ENCODE measurements at regions not wholly inside any gene's neighbourhood (a gene's known extent, or its start where the extent isn't known, plus 50 kb on each side); places are given as distances from the start of the nearest gene placed in this dataset.

GRCh38 chr5:18742830-18743229, 1108.6 kb downstream of the TAF11L14 start:
- Histone ChIP-seq H3K4me1 (no peaks in the 10 kb centered on the region), H3K27ac (no peak overlapping the region), H3K36me3 (no peaks in the 10 kb centered on the region), H3K9me3 (no peaks in the 10 kb centered on the region), H3K27me3 (no peaks in the 10 kb centered on the region), H3K4me3 (no peak overlapping the region)
- DNase-seq (peak in 1 of 6 donors; percentile 43), ATAC-seq (no peak), FAIRE-seq (no peak)
- TF ChIP-seq CTCF (IDR thresholded peaks at IDR 0.05), result no peak
- WGBS, 2 donors, result 83 to 87% methylated on average over 7 of the region's 7 CpGs
- intact Hi-C loops (cut with DNase I), result no loop called here

GRCh38 chr5:18744441-18744840, 1110.2 kb downstream of the TAF11L14 start:
- intact Hi-C loops (cut with DNase I), result no loop called here
- no peak for TF ChIP-seq CTCF (IDR thresholded peaks at IDR 0.05)
- WGBS, 2 donors, result 53 to 67% methylated on average over 3 of the region's 3 CpGs
- H3K36me3 ChIP-seq, result no peaks in the 10 kb centered on the region
- no peak overlapping the region for H3K27ac ChIP-seq
- no peaks in the 10 kb centered on the region for H3K27me3 ChIP-seq
- H3K4me1 ChIP-seq, result no peaks in the 10 kb centered on the region
- ATAC-seq (no peak), FAIRE-seq (no peak), DNase-seq (no peak)
- no peak overlapping the region for H3K4me3 ChIP-seq
- no peaks in the 10 kb centered on the region for H3K9me3 ChIP-seq

DNA sequence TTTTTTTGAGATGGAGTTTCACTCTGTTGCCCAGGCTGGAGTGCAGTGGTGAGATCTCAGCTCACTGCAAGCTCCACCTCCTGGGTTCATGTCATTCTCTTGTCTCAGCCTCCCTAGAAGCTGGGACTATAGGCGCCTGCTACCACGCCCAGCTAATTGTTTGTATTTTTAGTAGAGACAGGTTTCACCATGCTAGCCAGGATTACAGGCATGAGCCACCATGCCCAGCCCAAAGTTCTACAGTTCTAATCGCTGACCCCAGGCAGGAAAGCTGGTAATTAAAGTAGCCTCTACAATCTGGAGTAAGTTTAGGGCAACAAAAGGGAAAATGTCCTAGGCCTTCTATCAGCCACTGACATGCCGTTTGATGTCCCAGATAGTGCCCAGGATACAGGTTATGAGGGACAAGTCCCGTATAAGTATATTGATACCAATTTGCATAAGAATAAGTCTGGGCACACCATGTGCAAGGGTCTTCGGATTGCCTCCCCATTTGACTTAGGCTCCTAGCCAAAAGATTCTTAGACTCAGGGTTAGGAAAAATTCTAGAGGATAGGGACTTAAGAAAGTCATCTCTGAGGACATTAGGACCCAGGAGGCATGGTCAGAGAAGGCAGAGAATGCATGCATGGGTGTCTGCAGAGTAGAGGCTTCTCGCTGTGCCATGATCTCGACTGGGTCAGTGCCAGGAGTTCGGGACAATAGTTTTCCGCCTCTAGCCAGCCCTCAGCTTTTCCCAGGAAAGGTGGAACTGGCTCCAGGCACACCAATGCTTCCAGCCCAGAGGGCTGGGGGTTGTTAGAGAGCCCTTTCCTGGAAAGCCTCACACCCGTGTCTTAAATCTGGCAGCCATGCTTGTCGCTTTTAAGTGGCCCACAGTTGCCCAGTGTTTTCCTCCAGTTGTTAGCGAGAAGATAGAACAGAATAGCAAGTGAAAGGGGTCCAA, 1111.1 kb downstream of the TAF11L14 start:
- TF ChIP-seq CTCF (IDR thresholded peaks at IDR 0.05), result no peak
- intact Hi-C loops (cut with DNase I), result no loop called here
- Histone ChIP-seq H3K4me3 (peak overlapping the region in 2 of 4 donors; percentile 21 to 39), H3K36me3 (no peaks in the 10 kb centered on the region), H3K9me3 (no peaks in the 10 kb centered on the region), H3K4me1 (no peaks in the 10 kb centered on the region), H3K27ac (peak overlapping the region in 2 of 4 donors; percentile 17 to 35), H3K27me3 (no peaks in the 10 kb centered on the region)
- no peak for FAIRE-seq
- DNase-seq, result no peak
- WGBS, 2 donors, result 74 to 81% methylated on average over 13 of the region's 13 CpGs
- ATAC-seq, result peak in 3 of 4 donors; percentile 15 to 55 (median 44)

- peak in 1 of 6 donors; percentile 20 for DNase-seq
- peak in 3 of 4 donors; percentile 46 to 80 (median 76) for ATAC-seq
- H3K27me3 ChIP-seq, result no peaks in the 10 kb centered on the region
- 71 to 77% methylated on average over 9 of the region's 9 CpGs for WGBS, 2 donors
- H3K9me3 ChIP-seq, result no peaks in the 10 kb centered on the region
- H3K36me3 ChIP-seq, result no peaks in the 10 kb centered on the region
- intact Hi-C loops (cut with DNase I), result no loop called here
- peak overlapping the region in 2 of 4 donors; percentile 21 to 39 for H3K4me3 ChIP-seq
- peak overlapping the region in 2 of 4 donors; percentile 17 to 35 for H3K27ac ChIP-seq
- H3K4me1 ChIP-seq, result no peaks in the 10 kb centered on the region
- no peak for TF ChIP-seq CTCF (IDR thresholded peaks at IDR 0.05)
- no peak for FAIRE-seq
Measured at GRCh38 chr5:18745988-18746615, 1111.8 kb downstream of the TAF11L14 start.
